G401.6 (cell line): ENCODE measurements at regions not wholly inside any gene's neighbourhood (a gene's known extent, or its start where the extent isn't known, plus 50 kb on each side); places are given as distances from the start of the nearest gene placed in this dataset.
"Not testable (repeated sequence)": the region's sequence is repeated elsewhere in the genome, so short reads cannot be mapped to it uniquely, and the experiment has no call there.

ENCODE experiments used
- FAIRE-seq: peaks from 2 replicates; lab custom pipeline; 2012; peaks lifted over from hg19 to GRCh38; lab: Jason Lieb, UNC

DNA sequence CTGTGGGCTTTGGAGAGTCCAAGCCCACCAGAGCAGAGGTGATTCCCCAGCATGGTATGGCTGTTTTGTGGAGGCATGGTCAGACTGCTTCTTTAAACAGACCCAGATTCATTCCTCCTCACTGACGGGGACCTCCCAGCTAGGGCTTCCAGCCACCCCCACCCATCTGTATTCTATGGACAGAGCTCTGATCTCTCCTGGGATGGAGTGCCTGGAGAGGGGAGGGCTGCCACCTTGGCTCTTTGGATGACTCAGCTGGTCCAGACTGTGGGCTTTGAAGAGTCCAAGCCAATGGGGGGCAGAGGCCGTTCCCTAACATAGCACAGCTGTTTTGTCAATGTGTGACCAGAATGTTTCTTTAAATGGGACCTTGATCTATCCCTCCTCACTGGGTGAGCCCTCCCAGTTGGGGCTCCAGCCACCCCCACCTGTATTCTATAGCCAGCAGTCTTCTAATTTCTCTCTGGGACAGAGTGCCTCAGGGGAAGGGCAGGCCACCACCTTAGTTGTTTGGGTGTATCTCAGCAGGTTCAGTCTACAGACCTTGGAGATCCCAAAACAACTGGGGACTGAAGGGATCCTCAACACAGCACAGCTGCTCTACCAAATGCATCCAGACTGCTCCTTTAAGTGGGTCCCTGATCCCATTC, 122.0 kb upstream of the OSTN start:
- FAIRE-seq = no peak

DNA sequence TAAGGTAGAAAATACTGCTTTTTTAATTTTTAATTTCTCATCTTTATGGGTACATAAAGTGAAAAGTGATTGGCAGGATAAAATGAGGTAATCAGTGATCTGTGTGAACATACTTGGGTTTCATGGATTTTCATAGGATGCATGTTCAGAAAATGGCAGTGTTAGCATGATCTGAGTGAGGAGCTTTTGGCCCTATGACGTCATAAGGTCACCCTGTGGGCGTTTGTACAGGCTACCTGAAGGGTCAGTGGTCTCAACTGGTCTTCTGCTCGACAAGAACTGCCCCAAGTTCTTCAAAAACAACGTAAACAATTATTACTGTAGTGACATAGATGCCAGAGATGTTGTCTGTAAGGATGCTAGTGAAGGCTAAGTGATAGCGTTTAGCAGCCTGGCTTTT, 124.5 kb upstream of the OSTN start:
- no peak for FAIRE-seq

DNA sequence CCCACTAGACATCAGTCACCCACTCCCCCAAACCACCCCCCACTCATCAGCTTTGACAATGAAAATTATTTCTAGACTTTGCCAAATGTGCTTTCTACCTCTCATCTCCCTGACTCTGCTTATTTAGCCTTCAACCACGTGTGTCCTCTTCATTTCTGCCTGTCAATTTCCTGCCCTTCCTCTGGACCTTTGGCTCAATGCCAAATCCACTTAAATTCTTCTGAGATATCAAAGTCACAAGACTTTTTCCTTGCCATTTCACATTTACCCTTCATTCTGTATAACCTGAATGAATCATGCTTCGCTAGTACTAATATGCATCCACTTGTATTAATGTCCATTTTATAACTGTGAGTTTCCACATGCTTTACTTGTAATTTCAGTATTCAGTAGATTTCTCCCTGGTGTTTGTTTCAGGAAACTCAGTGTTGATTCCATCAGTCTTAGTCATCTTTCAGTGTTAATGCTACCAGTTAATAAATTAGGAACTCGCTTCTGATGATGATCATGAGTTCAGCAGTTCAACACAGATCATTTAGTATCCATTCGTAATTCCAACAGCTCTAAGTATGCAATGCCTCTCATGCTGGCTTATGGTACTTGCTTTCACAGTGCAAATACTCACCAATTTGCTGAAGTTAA, 128.2 kb upstream of the OSTN start:
- no peak for FAIRE-seq

DNA sequence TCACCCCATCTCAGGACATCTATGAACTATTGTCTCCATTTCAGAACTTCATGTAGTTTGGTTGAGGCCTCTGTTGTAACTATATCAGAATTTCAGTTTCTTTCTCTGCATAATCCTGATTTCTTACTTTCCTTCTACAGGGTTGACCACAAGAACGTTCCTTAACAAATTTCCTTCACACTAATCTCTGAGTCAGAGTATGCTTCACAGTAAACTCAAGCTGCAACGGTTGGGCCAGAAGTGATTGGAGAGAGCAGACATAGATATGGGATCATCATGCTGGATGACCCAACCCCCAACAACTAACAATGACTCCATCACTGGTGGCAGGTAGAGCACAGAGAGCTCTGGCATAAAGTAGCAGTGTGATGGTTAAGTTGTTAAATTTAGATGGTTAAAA, 128.8 kb upstream of the OSTN start:
- no peak for FAIRE-seq

DNA sequence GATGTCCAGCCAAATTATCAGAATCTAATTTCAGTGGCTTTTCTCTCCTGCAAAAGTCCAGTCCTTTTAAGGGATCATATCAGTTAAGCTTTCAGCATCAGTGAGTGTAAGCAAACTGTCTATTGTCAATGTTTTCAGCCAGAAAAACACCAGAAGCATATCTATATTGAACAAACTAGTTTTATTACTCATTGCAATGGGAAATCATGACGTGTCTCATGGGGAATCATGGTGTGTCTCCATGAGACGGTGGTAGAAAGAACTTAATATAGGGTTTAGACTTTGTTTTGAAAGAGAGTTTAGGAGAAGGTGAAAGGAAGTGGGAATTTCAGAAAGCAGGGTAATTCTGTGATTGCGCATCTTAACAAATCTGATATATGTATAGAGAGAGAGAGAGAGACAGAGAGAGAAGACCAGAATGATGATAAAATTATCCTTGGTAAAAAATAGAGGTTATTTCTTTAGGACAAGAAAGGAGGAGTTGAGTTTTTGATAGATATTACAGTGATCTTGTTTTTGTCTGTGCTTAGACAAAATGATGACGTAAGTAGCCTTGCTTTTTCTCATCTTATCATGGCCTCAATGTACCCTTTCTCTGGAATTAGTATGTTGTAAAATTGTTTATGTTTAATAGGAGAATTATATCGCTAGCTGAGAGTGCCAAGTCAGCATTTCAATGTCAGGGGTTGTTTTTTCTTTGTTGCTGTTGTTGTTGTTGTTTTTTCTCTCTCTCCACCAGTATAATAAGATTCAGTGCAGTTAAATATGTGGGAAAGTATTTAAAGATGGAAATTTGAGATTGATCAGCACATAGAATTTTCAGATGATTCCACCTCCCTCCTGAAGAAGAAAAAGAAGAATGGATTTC, 129.9 kb upstream of the OSTN start:
- FAIRE-seq = no peak

DNA sequence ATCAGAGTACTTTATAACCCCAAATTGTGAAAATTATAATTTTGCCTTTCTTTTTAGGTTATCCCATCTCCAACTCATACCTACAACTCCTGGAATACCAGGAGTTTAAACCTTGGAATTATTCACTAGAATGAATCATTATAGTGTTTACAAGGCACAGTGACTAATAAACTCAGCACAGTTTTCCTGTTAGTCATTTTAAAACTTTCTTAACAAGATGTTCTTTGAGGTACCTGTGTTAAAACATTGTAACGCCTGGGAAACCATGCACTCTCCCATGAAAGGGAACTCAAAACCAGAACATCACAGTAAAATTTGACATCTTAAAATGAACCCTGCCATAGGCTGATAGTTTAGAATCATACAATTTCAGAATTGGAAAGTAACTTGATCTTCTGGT, 132.4 kb upstream of the OSTN start:
- FAIRE-seq = peak; percentile 86

DNA sequence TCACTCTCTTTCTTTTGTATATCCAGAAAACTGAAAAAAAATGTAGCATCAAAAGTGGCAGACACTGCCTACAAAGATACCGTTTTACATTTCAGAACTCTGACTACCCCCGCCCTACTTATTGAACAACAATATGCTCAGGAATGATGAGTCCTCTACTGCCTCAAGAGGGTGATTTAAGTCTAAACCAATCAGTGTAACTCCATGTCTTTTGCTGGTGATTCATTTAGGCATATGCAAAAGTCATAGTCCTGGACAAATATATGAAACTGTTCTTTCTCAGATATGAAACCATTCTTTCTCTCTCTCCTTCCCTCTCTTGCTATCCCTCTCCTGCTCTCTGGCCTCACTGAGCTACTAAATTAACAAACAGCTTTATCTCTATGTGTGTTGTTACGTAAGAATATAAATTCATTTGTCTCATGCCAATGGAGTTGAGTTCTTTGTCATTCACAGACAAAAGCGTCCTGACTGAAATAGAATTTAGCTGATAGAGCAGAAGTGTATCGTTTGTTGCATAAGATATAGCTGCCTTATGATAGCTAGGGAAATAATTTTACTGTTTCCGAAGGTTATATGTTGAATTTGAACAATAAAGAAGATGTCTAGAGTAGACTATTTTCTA, 133.7 kb upstream of the OSTN start:
- no peak for FAIRE-seq

DNA sequence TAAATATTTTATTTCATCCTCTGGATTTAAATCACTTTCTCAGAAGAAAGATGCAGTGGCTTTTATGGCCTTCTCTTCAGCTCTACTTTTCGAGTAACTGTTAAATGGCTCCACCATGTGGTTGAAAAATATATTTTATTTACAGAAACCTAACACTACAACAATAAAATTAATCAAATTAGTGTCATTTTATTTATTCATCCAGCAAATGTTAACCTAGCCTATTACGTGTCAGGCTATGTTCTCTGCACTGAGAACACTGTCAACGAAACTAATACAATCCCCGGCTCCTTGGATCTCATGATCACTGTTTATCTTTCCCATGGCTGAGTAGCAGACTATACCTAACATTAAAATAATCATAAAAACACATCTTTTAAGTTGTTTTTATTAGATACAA, 148.0 kb upstream of the OSTN start:
- peak; percentile 96 for FAIRE-seq

DNA sequence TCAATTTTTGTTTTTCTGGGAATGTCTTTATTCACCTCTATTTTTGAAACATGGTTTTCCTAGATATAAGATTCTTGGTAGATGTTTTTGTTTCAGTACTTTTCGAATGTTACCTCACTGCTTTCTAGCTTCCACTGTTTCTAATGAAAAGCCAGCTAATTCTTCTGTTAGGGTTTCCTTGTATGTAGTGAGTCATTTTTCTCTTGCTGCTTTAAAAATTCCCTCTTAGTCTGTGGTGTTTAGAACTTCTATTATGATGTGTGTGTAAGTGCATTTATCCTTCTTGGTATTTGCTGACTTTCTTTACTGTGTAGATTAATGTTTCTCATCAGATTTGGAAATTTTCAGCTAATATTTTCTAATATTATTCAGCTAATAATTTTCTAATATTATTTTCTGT, 151.1 kb upstream of the OSTN start:
- peak; percentile 3 for FAIRE-seq

DNA sequence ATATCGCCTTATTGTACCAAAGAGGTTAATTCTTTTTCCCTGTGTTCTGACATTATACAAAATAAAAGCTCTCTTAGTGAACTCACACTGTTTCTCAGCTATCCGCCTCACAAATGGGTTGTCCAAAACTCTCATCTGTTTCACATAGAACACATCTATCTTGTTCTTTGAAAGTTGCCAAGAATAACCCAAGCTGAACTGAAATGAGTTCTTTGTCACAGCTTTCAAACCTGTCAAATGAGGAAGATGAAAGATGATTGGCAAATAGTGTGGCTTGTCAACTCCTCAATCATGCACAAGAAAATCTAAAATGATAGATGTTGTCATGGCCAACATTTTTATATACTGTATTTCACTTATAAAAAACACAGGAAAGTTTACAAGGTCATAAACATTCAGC, 168.1 kb upstream of the OSTN start:
- no peak for FAIRE-seq

DNA sequence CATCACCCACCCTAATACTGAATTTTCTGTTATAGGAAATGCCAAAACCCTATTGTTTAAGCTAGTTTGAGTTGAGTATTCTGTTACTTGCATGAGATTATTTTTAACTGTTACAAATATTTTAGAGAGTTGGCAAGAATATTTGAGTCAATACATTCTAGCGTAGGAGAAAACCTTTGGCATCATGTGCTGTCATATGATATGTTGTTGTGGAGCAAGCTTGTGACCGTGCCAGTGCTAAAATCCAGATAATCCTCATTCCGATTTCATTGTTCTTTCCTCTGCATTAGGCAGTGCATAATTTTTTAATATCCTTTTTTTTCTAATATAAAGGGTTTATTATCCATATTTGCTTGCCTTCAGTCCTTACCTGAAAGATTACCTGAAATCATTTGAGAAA, 168.0 kb upstream of the GMNC start:
- FAIRE-seq = no peak

DNA sequence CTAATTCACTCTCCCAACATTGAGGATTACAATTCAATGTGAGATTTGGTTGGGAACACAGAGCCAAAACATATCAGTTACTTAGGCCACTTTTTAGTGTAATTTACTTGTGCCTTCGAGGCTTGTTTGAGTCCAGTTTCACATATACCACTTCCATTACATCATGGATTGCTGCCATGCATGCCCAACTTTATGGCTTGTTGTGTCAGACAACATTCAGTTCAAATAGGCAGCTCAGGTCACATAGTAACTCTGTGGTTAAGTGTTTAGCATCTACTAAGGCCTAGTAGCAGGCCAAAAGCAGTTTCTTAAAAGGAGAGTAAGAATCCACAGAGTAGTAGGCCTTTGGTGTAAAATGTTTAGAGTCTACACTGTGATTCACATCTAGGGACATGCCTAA, 164.3 kb upstream of the GMNC start:
- FAIRE-seq = no peak

DNA sequence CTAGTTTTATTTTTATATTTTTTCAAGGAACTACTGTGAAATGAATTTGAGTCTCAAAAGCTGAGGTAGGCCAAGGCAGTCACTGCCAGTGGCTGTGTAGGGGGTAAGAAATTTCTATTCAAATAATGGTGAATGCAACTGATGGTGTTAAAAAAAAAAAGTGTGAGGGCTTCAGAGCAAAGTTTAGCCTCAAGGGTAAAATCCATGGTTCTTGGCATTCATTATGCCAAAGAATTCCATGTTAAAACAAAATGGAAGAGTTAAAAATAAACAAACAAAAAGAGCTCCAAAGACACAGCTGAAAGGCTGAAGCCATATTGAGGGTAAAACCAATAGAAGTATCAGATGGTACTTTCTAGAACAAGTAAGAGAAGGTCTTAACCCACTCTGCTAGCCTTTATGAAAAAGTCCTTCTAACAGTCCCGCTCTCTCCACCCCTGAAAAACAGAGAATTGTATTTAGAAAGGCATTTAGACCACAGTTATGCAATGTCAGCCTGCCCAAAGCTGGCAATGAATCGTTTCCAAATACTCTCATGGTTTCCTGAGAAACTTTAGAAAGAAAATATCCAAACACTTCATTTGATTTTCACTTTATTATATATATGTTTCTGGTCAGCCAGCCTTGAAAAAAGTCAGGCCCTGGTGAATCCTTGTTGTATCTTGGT, 158.4 kb upstream of the GMNC start:
- FAIRE-seq = no peak

DNA sequence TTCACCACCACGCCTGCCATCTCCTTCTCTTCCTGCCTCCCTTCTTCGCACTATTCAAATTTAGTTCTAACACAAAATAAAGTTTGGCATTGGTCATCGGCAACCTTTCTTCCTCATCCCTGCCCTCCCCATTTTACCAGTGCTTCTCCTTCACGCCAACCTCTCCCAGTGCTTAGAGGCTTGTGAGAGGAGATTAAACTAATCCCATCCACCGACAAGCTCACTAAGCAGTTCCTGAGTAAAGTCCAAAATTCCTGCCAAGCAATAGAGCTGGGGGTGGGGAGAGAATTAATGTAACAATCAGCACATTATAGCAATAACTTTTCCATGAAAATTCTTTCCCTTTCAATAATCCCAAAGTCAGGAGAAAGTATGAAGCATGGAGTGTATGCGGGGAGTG, 157.4 kb upstream of the GMNC start:
- FAIRE-seq = no peak

DNA sequence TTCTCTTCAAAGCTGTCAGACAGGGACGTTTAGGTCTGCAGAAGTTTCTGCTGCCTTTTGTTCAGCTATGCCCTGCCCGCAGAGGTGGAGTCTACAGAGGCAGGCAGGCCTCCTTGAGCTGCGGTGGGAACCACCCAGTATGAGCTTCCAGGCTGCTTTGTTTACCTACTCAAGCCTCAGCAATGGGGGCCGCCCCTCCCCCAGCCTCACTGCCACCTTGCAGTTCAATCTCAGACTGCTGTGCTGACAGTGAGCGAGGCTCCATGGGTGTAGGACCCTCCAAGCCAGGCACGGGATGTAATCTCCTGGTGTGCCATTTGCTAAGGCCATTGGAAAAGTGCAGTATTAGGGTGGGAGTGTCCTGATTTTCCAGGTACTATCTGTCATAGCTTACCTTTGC, 153.5 kb upstream of the GMNC start:
- not testable (repeated sequence) for FAIRE-seq

DNA sequence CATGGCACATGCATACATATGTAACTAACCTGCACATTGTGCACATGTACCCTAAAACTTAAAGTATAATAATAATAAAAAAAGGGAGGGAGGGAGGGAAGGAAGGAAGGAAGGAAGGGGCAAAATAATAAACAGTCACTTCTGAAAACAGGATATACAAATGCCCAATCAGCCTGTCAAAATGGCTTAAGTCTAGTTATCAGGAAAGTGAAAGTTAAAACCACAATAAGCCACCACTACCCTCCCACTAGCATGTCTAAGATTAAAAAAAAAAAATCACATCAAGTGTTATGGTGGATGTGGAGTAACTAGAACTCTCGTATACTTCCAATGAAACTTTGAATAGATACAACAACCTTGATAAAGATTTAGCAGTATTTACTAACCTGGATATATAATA, 145.6 kb upstream of the GMNC start:
- no peak for FAIRE-seq

DNA sequence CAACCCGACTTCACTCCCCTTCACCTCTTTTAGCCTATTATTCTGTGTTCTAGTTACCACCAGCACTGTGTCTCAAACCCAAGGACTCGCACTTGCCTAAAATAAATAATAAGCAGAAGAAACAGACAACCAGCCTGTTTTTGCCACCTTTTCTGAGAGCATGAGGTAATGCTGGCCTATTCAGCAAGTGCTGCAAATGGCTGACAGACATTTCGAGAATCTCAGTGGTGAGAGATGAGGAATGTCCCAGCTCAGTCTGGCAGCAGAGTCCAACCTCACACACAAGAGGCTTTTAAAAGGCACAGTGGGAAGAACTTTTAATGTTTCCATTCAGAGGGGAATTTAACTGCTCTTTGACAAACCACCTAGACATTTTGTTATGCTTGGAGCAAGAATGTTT, 143.3 kb upstream of the GMNC start:
- no peak for FAIRE-seq

DNA sequence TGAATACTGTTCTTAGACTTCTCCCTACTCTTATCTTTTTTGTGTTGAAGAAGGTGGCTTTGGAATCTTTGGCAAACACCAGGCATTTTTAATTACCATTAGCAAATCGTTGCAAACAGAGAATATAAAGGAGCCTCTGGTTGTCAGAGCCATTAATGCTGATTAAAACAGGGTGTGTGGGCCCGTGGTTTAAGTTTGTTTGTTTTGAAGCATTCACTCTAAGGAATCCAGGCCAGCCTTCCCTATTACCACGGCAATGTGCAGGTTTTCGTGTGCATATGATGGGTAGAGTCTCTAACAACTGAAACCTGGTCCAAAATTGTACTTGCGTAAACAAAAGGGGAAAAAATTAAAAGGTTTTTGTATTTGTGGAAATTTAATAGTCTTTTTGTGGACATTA, 141.2 kb upstream of the GMNC start:
- FAIRE-seq = no peak

DNA sequence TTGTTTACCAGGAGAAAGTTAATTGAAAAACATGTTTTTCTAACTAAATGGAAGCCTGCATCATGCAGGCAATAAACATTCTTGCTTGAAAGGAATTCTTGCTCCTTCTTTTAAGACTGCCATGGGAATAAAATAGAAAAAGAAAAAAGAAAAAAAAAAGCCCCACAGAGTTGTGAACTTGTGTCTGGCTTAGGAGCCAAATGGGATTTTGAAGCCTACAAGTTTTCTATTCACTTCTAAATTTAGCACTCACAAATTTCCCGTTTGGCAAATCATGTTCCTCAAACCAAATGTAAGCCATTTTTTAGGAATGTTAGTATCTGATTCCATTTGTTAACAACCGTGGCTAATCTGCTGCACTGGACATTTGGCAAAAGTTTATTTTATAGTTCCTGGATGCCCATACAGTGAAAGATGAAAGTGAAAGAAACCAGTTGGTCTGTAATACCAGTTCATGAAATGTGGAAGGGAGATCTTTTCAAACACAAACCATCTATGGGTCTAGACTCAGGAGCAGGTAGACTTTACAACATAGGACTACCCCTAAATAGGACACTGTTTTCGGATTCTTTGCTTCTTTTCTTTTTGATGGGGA, 133.8 kb upstream of the GMNC start:
- no peak for FAIRE-seq

DNA sequence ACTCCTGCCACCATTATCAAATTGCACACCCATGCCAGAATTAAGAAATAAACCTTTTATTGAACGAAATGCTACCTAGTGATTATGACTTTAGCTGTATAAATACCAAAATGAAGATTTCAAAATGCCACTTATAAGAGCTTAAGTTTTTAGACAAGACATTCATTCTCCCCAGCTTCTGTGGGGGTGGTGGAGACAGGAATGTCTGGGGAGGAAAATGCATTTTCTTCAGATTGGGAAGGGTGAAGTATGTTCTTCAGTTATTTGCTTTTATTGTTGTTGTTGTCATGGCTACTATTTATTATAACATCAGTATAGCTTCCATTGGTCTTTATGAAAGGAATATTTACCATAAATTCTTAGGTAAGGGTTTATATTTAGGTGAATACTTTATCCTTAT, 132.7 kb upstream of the GMNC start:
- FAIRE-seq = no peak

DNA sequence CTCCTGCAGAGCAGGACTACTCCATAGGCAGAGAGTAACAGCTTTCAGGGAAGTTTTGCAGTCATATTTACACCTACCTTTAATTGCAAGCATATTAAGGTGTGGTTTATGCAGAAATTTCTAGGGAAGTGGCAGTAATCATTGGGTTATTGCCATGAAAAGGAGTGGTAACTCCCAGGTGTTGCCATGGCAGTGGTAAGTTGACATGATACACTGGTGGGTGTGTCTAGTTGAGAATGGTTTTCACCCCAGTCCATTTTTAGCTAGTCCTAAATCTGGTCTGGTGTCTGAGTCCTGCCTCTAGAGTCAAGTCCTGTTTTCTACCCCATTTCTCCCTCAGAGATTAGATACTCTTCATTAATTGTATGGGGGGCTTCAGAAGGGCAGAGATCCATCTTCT, 128.4 kb upstream of the GMNC start:
- no peak for FAIRE-seq

DNA sequence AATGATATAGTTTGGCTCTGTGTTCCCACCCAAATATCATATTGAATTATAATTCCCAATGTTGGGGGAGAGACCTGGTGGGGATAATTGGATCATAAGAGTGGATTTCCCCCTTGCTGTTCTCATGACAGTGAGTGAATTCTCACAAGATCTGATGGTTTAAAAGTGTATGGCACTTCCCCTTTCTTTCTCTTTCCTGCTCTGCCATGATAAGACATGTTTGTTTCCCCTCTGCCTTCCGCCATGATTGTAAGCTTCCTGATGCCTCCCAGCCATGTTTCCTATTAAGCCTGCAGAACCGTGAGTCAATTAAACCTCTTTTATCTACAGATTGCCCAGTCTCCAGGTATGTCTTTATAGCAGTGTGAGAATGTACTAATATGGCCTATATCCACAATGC, 126.7 kb upstream of the GMNC start:
- no peak for FAIRE-seq
